Esophagus squamous epithelium (tissue), 5 donors: ENCODE measurements at regions not wholly inside any gene's neighbourhood (a gene's known extent, or its start where the extent isn't known, plus 50 kb on each side); places are given as distances from the start of the nearest gene placed in this dataset.

Experiments used
- DNase-seq: peaks from one replicate; lab custom pipeline; 2025; lab: John Stamatoyannopoulos, UW
- H3K27ac ChIP-seq, 4 donors: fragments of 200-600 bp; sonication (generic); one replicate each; pipeline ENCODE4 v1.5.1; 2016 to 2019; ENCODE audit warnings: mild to moderate bottlenecking in 1 of 4
- H3K27me3 ChIP-seq, 4 donors: fragments of 200-600 bp; sonication (generic); 1 replicate in 3 of 4; 2 replicates in 1 of 4; pipeline versions ENCODE4 v1.5.1 to v1.6.0; 2017 to 2021; ENCODE audit warnings: antibody characterized with exemption in 1 of 4
- H3K36me3 ChIP-seq, 3 donors: fragments of 200-600 bp; sonication (generic); one replicate each; pipeline ENCODE4 v1.5.1; 2016 to 2019
- H3K4me1 ChIP-seq, 3 donors: fragments of 200-600 bp; sonication (generic); one replicate each; pipeline ENCODE4 v1.5.1; 2017 to 2019
- H3K4me3 ChIP-seq, 4 donors: fragments of 200-600 bp; sonication (generic); 1 replicate in 3 of 4; 2 replicates in 1 of 4; pipeline ENCODE4 v1.5.1; 2016 to 2019; ENCODE audit warnings: mild to moderate bottlenecking in 2 of 4, moderate library complexity in 1 of 4
- H3K9me3 ChIP-seq, 3 donors: fragments of 200-600 bp; sonication (generic); one replicate each; pipeline ENCODE4 v1.5.1; 2016 to 2019
- POLR2A ChIP-seq, 4 donors: fragments of 450-650 bp; IDR thresholded peaks; one replicate each; pipeline ENCODE4 v1.6.1; 2017; ENCODE audit warnings: antibody characterized with exemption in 4 of 4, mild to moderate bottlenecking in 4 of 4, moderate library complexity in 3 of 4
- WGBS, 2 donors: methylation state at CpG; one replicate each; pipeline ENCODE4 v1.1.5; 2018; 5-methylcytosine and 5-hydroxymethylcytosine counted together
- intact Hi-C: fragments of 100-400 bp; cut with DNase I; formaldehyde crosslinking; loops from one replicate; pipeline ENCODE4 v1.15.0; 2022
- TF ChIP-seq, protein P1 (sequence below), 6 experiments: fragments of 450-650 bp in 4 of 6; fragments of 200-600 bp in 2 of 6; sonication (generic) in 2 of 6; IDR thresholded peaks; one replicate each; pipeline ENCODE4 v1.5.1; 2016 to 2019; ENCODE audit warnings: antibody characterized with exemption in 6 of 6, mild to moderate bottlenecking in 4 of 6, moderate library complexity in 4 of 6
- donor health status: DM: yes; HTN: yes; CAD: no.

DNA sequence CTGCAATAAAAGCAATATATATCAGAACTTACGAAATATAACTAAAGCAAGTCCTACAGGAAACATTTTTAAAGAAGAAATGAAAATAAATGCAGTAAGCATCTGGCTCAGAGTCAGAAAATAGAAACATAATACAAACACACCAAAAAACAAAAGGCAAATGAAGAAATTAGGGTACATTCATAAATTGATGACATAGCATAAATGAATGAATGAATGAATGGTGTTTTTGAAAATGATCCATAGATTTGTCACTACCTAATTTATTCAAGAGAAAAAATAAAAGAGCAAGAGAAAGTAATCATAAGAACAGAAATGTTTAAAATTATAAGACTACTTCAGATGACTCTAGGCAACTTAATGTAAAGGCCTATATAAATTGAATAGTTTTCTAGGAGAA is 226.1 kb upstream of the CDH20 start:
- DNase-seq: no peak
- TF ChIP-seq, protein P1, sequence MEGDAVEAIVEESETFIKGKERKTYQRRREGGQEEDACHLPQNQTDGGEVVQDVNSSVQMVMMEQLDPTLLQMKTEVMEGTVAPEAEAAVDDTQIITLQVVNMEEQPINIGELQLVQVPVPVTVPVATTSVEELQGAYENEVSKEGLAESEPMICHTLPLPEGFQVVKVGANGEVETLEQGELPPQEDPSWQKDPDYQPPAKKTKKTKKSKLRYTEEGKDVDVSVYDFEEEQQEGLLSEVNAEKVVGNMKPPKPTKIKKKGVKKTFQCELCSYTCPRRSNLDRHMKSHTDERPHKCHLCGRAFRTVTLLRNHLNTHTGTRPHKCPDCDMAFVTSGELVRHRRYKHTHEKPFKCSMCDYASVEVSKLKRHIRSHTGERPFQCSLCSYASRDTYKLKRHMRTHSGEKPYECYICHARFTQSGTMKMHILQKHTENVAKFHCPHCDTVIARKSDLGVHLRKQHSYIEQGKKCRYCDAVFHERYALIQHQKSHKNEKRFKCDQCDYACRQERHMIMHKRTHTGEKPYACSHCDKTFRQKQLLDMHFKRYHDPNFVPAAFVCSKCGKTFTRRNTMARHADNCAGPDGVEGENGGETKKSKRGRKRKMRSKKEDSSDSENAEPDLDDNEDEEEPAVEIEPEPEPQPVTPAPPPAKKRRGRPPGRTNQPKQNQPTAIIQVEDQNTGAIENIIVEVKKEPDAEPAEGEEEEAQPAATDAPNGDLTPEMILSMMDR (IDR thresholded peaks at IDR 0.05): no peak
- no peak for TF ChIP-seq POLR2A (IDR thresholded peaks at IDR 0.05)
- Histone ChIP-seq H3K27ac (no peak overlapping the region), H3K4me1 (no peaks in the 10 kb centered on the region), H3K4me3 (no peak overlapping the region), H3K36me3 (no peaks in the 10 kb centered on the region), H3K9me3 (no peaks in the 10 kb centered on the region), H3K27me3 (no peaks in the 10 kb centered on the region)
- 58 to 83% methylated on average over 1 of the region's 1 CpG for WGBS, 2 donors
- intact Hi-C loops: no loop called here

DNA sequence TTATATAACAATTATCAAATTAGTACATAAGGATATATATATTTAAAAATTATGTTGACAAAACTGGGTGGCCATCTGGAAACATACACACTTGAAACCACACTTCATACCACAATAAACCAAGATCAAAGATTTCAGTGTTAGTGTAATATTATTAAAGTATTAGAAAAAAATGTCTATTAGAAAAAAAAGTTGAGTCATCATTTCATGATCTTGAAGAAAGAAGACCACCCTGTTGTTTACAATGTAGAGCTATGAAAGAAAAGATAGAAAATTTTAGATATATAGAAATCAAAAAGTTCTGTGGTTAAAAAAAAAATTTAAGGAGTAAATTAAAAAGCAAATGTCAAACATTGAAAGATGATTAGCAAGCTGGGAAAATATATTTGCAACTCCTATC is 224.5 kb upstream of the CDH20 start:
- Histone ChIP-seq H3K27ac (no peak overlapping the region), H3K27me3 (no peaks in the 10 kb centered on the region), H3K4me3 (no peak overlapping the region), H3K4me1 (no peaks in the 10 kb centered on the region), H3K9me3 (no peaks in the 10 kb centered on the region), H3K36me3 (no peaks in the 10 kb centered on the region)
- intact Hi-C loops: no loop called here
- TF ChIP-seq, protein P1 (IDR thresholded peaks at IDR 0.05): no peak
- no peak for TF ChIP-seq POLR2A (IDR thresholded peaks at IDR 0.05)
- DNase-seq: no peak

DNA sequence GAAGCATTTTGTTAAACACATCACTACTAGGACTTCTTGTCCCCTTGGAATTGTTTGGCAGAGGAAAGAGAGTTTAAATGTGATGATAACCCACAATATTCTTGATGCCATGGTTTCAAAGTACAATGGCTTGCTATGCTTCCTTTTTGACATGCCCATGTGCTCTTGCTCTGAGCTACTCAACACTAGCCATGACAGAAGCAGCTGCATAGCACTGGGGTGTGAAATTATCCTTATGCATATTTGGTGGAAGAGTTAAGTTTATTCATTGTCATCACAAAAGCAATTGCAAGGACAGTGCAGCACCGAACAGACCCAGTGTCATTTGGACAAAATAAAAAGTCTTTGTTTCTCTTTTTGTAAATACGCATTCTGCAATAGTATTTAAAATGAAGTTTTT is 209.9 kb upstream of the CDH20 start:
- 85 to 86% methylated on average over 2 of the region's 2 CpGs for WGBS, 2 donors
- DNase-seq: no peak
- no peak for TF ChIP-seq POLR2A (IDR thresholded peaks at IDR 0.05)
- TF ChIP-seq, protein P1 (IDR thresholded peaks at IDR 0.05): no peak

DNA sequence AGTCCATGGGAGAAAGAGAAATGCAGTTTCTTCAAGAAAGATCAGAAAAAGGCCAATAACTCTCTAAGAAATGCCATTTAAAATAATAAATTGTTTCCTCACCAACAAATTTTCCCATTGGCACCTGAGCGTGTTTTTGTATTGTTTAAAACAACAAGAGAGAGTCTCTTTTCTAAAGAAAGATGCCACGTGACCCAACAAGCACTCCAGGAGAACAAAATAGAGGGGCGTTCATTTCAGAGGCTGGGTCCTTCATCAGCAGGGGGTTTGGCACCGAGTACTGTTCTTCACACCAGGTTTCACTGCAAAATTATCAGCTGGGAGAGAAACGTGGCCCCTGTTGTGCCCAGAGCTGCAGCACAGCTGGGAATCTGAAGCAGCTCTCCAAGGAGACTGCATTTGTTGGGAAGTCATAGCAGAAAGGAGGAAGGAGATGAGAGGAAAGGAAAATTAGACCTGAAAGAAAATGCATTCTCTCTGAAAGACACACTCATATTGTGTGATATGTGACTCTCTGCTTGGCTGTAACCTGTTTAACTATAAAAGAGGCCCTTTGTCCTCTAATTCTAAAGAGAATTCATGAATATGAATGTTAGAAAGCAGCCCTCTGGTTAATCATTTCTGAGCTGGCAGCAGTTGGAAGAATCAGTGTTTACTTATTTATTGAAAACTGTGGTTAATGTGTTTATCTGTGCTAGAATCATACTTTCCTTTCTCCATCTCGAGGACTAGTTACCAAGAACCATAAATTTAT is 205.3 kb upstream of the CDH20 start:
- no peaks in the 10 kb centered on the region for H3K27me3 ChIP-seq
- TF ChIP-seq, protein P1 (IDR thresholded peaks at IDR 0.05): no peak
- TF ChIP-seq POLR2A (IDR thresholded peaks at IDR 0.05): no peak
- 30 to 43% methylated on average over 6 of the region's 6 CpGs for WGBS, 2 donors
- no peak overlapping the region for H3K27ac ChIP-seq
- no peaks in the 10 kb centered on the region for H3K4me1 ChIP-seq
- intact Hi-C loops: no loop called here
- no peaks in the 10 kb centered on the region for H3K36me3 ChIP-seq
- H3K9me3 ChIP-seq: no peaks in the 10 kb centered on the region
- no peak overlapping the region for H3K4me3 ChIP-seq
- DNase-seq: no peak

More for the DNA sequence above, 209.9 kb upstream of the CDH20 start:
- H3K4me1 ChIP-seq: no peaks in the 10 kb centered on the region
- no peak overlapping the region for H3K4me3 ChIP-seq
- intact Hi-C loops: no loop called here
- H3K27ac ChIP-seq: no peak overlapping the region
- no peaks in the 10 kb centered on the region for H3K36me3 ChIP-seq
- no peaks in the 10 kb centered on the region for H3K9me3 ChIP-seq
- no peaks in the 10 kb centered on the region for H3K27me3 ChIP-seq

DNA sequence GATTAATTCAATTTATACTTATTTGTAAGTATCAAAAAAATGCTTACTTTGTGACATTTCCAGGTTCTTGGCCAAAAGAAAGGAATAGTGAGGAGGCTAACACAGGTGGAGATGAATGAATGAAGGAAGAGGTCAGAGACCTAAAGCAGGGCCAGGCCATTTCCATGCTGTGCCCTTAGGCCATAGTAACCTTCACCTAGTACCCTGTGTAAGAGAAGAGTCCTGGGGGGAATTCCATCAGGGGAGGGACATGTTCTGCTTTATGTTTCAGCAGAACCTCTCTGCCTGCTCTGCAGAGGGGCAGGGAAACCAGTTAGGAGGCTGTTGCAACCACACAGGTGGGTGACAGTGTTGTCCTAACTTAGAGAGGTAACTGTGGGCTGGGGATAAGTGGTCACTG is 204.2 kb upstream of the CDH20 start:
- no peak overlapping the region for H3K4me3 ChIP-seq
- no peaks in the 10 kb centered on the region for H3K27me3 ChIP-seq
- H3K9me3 ChIP-seq: no peaks in the 10 kb centered on the region
- no peak for DNase-seq
- H3K27ac ChIP-seq: no peak overlapping the region
- H3K4me1 ChIP-seq: no peaks in the 10 kb centered on the region
- TF ChIP-seq POLR2A (IDR thresholded peaks at IDR 0.05): no peak
- TF ChIP-seq, protein P1 (IDR thresholded peaks at IDR 0.05): no peak
- intact Hi-C loops: no loop called here
- no peaks in the 10 kb centered on the region for H3K36me3 ChIP-seq
